Suprapubic skin (tissue), 4 donors: ENCODE measurements at regions not wholly inside any gene's neighbourhood (a gene's known extent, or its start where the extent isn't known, plus 50 kb on each side); places are given as distances from the start of the nearest gene placed in this dataset.

Experiments
- EP300 ChIP-seq: sonication (generic); formaldehyde crosslinking; IDR thresholded peaks from one replicate; pipeline ENCODE4 v1.6.1; 2017; ENCODE audit warnings: antibody characterized with exemption
- POLR2A ChIP-seq, 2 donors: fragments of 450-650 bp; IDR thresholded peaks; one replicate each; pipeline ENCODE4 v1.6.1; 2017; ENCODE audit warnings: antibody characterized with exemption in 2 of 2, mild to moderate bottlenecking in 2 of 2, moderate library complexity in 2 of 2
- POLR2AphosphoS5 ChIP-seq, 3 donors: sonication (generic); formaldehyde crosslinking; IDR thresholded peaks; one replicate each; pipeline ENCODE4 v1.6.1; 2017; ENCODE audit warnings: antibody characterized with exemption in 3 of 3
- TF ChIP-seq, protein P1 (sequence below), 2 donors: fragments of 200-600 bp in 1 of 2; fragments of 450-650 bp in 1 of 2; sonication (generic) in 1 of 2; IDR thresholded peaks; one replicate each; pipeline ENCODE4 v1.5.1; 2016 to 2019; ENCODE audit warnings: antibody characterized with exemption in 2 of 2, mild to moderate bottlenecking in 1 of 2, moderate library complexity in 1 of 2

DNA sequence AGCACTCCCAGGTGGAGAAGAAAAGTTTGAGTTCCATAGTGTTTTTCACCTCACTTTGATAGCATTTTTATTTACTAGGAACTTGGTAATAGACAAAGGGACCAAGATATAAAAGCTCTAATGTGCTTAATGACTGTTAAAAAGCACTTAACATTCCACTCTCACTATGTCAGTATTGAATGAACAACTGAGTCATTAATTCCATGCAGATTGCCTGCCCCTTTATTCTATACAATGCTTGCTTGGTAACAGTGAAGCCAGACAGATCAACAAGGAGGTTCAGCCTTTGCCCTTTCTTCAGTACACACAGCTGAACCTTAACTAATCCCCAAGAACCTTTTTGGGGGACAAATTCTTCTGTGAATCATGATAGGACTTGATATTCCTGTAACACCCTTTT is 425.5 kb downstream of the NUF2 start:
- TF ChIP-seq, protein P1, sequence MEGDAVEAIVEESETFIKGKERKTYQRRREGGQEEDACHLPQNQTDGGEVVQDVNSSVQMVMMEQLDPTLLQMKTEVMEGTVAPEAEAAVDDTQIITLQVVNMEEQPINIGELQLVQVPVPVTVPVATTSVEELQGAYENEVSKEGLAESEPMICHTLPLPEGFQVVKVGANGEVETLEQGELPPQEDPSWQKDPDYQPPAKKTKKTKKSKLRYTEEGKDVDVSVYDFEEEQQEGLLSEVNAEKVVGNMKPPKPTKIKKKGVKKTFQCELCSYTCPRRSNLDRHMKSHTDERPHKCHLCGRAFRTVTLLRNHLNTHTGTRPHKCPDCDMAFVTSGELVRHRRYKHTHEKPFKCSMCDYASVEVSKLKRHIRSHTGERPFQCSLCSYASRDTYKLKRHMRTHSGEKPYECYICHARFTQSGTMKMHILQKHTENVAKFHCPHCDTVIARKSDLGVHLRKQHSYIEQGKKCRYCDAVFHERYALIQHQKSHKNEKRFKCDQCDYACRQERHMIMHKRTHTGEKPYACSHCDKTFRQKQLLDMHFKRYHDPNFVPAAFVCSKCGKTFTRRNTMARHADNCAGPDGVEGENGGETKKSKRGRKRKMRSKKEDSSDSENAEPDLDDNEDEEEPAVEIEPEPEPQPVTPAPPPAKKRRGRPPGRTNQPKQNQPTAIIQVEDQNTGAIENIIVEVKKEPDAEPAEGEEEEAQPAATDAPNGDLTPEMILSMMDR (IDR thresholded peaks at IDR 0.05) = no peak
- TF ChIP-seq POLR2A (IDR thresholded peaks at IDR 0.05) (no peak), POLR2AphosphoS5 (IDR thresholded peaks at IDR 0.05) (no peak), EP300 (no peak)
